ENCODE measurements at regions not wholly inside any gene's neighbourhood (a gene's known extent, or its start where the extent isn't known, plus 50 kb on each side); places are given as distances from the start of the nearest gene placed in this dataset.

DNA sequence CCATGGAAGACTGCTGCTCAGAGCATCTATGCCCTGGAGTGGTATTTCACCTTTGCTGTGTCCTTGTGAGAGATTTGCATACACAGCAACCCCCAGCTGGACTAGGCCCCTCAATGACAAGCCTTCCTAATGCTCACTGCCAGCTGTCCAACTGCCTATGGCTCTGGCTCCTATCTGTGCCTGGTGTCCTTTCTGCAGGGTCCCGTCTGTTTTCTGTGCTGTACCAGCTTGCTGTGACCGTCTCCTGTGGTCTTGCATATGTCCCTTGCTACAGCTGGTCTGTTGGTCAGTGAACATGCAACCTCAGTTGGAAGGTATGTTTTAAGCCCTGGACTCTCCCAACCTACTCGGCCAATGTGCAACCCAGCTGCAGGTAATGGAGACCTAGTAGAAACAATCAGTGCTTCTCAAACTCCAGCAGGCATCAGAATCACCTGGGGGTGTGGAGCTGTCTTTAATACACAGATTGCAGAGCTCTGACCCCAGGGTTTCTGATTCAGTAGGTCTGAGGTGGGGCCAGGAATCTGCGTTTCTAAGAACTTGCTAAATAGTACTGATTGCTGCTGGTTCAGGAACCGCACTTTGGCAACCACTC is 306.4 kb upstream of the ZNF32 start:
- Histone ChIP-seq H3K9me3 (no peaks in the 10 kb centered on the region), H3K36me3 (no peaks in the 10 kb centered on the region), H3K4me1 (no peaks in the 10 kb centered on the region), H3K4me3 (no peak overlapping the region), H3K27ac (no peak overlapping the region), H3K27me3 (no peaks in the 10 kb centered on the region)
- 75 to 80% methylated on average over 2 to 5 of the region's 5 CpGs for WGBS, 2 donors
- intact Hi-C loops (cut with DNase I): no loop called here
- no peak for DNase-seq
- TF ChIP-seq POLR2A (IDR thresholded peaks at IDR 0.05): no peak
- TF ChIP-seq, protein P1, sequence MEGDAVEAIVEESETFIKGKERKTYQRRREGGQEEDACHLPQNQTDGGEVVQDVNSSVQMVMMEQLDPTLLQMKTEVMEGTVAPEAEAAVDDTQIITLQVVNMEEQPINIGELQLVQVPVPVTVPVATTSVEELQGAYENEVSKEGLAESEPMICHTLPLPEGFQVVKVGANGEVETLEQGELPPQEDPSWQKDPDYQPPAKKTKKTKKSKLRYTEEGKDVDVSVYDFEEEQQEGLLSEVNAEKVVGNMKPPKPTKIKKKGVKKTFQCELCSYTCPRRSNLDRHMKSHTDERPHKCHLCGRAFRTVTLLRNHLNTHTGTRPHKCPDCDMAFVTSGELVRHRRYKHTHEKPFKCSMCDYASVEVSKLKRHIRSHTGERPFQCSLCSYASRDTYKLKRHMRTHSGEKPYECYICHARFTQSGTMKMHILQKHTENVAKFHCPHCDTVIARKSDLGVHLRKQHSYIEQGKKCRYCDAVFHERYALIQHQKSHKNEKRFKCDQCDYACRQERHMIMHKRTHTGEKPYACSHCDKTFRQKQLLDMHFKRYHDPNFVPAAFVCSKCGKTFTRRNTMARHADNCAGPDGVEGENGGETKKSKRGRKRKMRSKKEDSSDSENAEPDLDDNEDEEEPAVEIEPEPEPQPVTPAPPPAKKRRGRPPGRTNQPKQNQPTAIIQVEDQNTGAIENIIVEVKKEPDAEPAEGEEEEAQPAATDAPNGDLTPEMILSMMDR (IDR thresholded peaks at IDR 0.05): no peak

DNA sequence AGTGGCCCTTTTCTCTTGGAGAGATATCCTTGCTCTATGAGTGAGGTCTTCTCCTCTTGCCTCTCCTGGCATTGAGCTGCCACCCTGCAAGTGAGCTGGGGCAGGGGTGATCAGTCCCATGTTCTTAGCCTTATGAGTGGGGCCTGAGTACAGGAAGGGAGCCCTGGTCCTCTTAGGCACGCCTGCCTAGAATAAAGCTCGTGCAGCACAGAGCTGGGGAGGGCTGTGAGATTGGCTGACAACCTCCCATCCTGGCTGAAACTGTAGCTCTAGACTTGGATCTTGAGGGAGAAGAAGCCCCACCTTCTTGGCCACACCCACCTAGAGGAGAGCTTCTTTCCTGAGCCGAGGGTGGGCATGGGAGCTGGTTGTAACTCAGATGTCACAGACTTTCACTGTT is 305.0 kb upstream of the ZNF32 start:
- H3K9me3 ChIP-seq: no peaks in the 10 kb centered on the region
- intact Hi-C loops (cut with DNase I): no loop called here
- H3K27me3 ChIP-seq: no peaks in the 10 kb centered on the region
- WGBS, 2 donors: 38% methylated on average over 1 of the region's 3 CpGs; no CpG with 5 or more reads in 1 of the 2 donors
- H3K36me3 ChIP-seq: no peaks in the 10 kb centered on the region
- H3K27ac ChIP-seq: no peak overlapping the region
- H3K4me3 ChIP-seq: no peak overlapping the region
- TF ChIP-seq, protein P1 (IDR thresholded peaks at IDR 0.05): no peak
- no peak for TF ChIP-seq POLR2A (IDR thresholded peaks at IDR 0.05)
- H3K4me1 ChIP-seq: no peaks in the 10 kb centered on the region
- no peak for DNase-seq

DNA sequence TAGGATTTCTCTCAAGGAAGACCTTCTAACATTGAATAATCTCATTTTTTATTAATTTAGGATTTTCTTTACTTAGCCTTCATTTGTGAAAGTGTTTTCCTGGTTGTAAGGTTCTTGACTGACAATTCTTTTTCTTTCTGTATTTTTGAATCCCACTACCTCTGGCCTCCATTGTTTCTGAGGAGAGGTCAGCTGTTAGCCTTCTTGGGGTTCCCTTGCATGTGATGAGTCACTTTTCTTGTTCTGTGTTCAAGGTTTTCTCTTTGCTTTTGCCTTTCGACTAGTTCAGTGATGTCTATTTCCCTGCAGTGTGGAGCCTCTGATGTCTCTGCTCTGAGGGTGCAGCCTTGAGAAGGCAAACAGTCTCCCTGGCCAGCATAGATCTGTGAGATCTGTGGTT is 304.1 kb upstream of the ZNF32 start:
- TF ChIP-seq POLR2A (IDR thresholded peaks at IDR 0.05): no peak
- TF ChIP-seq, protein P1 (IDR thresholded peaks at IDR 0.05): no peak
- intact Hi-C loops (cut with DNase I): no loop called here
- H3K36me3 ChIP-seq: no peaks in the 10 kb centered on the region
- no peaks in the 10 kb centered on the region for H3K27me3 ChIP-seq
- 86 to 90% methylated on average over 1 of the region's 1 CpG for WGBS, 2 donors
- H3K4me1 ChIP-seq: no peaks in the 10 kb centered on the region
- H3K9me3 ChIP-seq: no peaks in the 10 kb centered on the region
- no peak overlapping the region for H3K4me3 ChIP-seq
- no peak for DNase-seq
- H3K27ac ChIP-seq: no peak overlapping the region

DNA sequence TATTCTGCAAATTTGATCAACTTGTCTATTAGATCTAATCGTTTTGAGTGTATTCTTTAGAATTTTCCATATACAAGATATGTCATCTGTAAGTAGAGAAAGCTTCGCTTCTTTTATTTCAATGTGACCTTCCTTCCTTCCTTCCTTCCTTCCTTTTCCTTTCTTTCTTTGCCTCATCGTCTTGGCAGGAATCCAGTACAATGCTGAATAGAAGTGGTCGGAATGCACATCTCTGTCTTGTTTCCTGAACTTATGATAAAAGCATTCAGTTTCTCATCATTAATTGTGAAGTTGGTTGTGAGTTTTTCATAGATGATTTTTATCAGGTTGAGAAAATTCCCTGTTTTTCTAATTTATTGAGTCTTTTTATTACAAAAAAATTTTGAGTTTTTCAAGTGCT is 300.7 kb upstream of the ZNF32 start:
- Histone ChIP-seq H3K4me3 (no peak overlapping the region), H3K4me1 (no peaks in the 10 kb centered on the region), H3K36me3 (no peaks in the 10 kb centered on the region), H3K27ac (no peak overlapping the region), H3K9me3 (no peaks in the 10 kb centered on the region), H3K27me3 (no peaks in the 10 kb centered on the region)
- DNase-seq: no peak
- intact Hi-C loops (cut with DNase I): no loop called here
- TF ChIP-seq POLR2A (IDR thresholded peaks at IDR 0.05): no peak
- TF ChIP-seq, protein P1 (IDR thresholded peaks at IDR 0.05): no peak
- WGBS, 2 donors: 48 to 62% methylated on average over 4 of the region's 4 CpGs

DNA sequence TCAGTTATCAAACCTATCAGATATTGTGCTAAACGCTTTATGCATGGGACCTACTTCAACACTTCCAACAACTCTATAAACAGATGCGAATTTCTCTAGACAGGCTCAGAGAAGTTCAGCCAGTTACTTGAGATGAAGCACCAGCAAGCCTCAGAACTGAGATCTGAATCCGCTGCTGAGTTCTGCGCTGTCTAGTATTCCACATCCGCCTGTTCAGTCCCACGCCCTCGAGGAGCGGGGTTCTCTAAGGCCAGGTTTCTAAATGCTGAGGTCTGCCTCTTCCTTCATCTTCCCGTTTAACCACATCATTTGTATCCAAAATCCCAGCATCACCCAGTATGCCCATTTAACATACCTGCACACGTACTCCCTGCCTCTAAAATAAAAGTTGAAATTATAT is 297.8 kb upstream of the ZNF32 start:
- WGBS, 2 donors: 92% methylated on average over 10 of the region's 10 CpGs
- TF ChIP-seq, protein P1 (IDR thresholded peaks at IDR 0.05): no peak
- no peak for TF ChIP-seq POLR2A (IDR thresholded peaks at IDR 0.05)
- intact Hi-C loops (cut with DNase I): no loop called here
- H3K9me3 ChIP-seq: no peaks in the 10 kb centered on the region
- no peak overlapping the region for H3K27ac ChIP-seq
- peaks cover 0 to 15% (median 7%) of the 10 kb centered on the region in 3 donors for H3K4me1 ChIP-seq
- H3K36me3 ChIP-seq: no peaks in the 10 kb centered on the region
- H3K27me3 ChIP-seq: no peaks in the 10 kb centered on the region
- H3K4me3 ChIP-seq: no peak overlapping the region
- no peak for DNase-seq
